H1 (cell line): ENCODE measurements at regions not wholly inside any gene's neighbourhood (a gene's known extent, or its start where the extent isn't known, plus 50 kb on each side); places are given as distances from the start of the nearest gene placed in this dataset.

Experiments used
- CBX8 ChIP-seq: fragments of 300-800, 300-1000 bp; sonication (generic); IDR thresholded peaks from 2 replicates; pipeline ENCODE4 v1.7.1; 2016; ENCODE audit warnings: low read depth, low read length, borderline replicate concordance
- HDAC2 ChIP-seq, 2 experiments: fragments of 300-600 bp in 1 of 2; sonication (generic) in 1 of 2; IDR thresholded peaks; 2 replicates each; pipeline ENCODE4 v1.6.1; 2011 to 2012; ENCODE audit warnings: low read depth in 2 of 2, low read length in 2 of 2, mild to moderate bottlenecking in 2 of 2, moderate library complexity in 2 of 2, borderline replicate concordance in 1 of 2, inconsistent platforms in 1 of 2
- JUND ChIP-seq: IDR thresholded peaks from 2 replicates; pipeline ENCODE4 v1.6.1; 2011; ENCODE audit warnings: mild to moderate bottlenecking, improper control_type of control experiment, low read length
- SIRT6 ChIP-seq: IDR thresholded peaks from one replicate; pipeline ENCODE4 v1.7.1; 2012; ENCODE audit warnings: low read length, inconsistent platforms
- TBP ChIP-seq: IDR thresholded peaks from 2 replicates; pipeline ENCODE4 v1.6.1; 2011; ENCODE audit warnings: low read depth, low read length, improper control_type of control experiment
- TF ChIP-seq, protein P1 (sequence below), 3 experiments: IDR thresholded peaks; 1 replicate in 2 of 3; 2 replicates in 1 of 3; pipeline versions ENCODE4 v1.5.1 to v1.6.1; 2011; ENCODE audit warnings: low read length in 3 of 3, mild to moderate bottlenecking in 3 of 3, inconsistent platforms in 2 of 3, low read depth in 1 of 3, moderate library complexity in 1 of 3; ENCODE audit not compliant: insufficient read depth in 1 of 3; ENCODE audit errors: control extremely low read depth in 1 of 3

DNA sequence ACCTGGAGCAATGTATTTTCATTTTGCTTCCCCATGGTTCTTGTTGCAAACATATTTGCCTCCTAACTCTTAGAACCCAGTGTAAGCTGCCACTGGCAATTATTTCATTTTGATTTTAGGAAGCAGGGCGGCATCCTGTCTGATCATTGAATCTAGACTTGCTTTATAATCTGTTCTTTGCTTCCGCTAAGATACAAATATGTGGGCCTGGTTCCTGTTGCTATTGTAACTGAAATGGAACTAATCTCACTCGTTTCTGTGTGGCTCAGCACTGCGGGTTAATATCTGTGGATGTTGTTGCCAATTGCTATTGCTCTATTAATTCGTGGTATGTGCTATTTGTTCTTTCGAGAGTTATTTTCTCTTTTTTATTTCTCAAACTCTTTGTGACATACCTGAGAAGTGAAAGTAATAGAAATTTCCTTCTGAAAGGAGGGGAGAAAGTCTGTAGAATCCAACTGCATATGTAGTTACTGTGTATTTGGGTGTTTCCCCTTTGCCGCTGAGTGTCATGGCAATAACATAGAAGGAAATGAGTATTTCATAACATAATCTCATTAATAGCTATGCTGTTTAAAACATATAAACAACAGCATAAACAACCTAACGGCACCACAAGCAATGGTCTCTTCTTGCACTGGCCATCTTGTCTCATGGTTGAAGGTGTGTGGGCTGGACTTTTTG, 62.4 kb downstream of the FZD1 start (continued):
- TF ChIP-seq, protein P1, sequence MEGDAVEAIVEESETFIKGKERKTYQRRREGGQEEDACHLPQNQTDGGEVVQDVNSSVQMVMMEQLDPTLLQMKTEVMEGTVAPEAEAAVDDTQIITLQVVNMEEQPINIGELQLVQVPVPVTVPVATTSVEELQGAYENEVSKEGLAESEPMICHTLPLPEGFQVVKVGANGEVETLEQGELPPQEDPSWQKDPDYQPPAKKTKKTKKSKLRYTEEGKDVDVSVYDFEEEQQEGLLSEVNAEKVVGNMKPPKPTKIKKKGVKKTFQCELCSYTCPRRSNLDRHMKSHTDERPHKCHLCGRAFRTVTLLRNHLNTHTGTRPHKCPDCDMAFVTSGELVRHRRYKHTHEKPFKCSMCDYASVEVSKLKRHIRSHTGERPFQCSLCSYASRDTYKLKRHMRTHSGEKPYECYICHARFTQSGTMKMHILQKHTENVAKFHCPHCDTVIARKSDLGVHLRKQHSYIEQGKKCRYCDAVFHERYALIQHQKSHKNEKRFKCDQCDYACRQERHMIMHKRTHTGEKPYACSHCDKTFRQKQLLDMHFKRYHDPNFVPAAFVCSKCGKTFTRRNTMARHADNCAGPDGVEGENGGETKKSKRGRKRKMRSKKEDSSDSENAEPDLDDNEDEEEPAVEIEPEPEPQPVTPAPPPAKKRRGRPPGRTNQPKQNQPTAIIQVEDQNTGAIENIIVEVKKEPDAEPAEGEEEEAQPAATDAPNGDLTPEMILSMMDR (IDR thresholded peaks at IDR 0.05; ENCODE audit: control extremely low read depth in 1 of 3, insufficient read depth in 1 of 3, low read depth in 1 of 3, low read length in 3 of 3): no peak
- TF ChIP-seq TBP (no peak), CBX8 (no peak), HDAC2 (IDR thresholded peaks at IDR 0.05; ENCODE audit: borderline replicate concordance in 1 of 2, low read depth in 2 of 2, low read length in 2 of 2) (no peak), SIRT6 (no peak), JUND (no peak)
- TF ChIP-seq, all 59 proteins: peak for 0
